OCI-LY1 (cell line): ENCODE measurements at regions not wholly inside any gene's neighbourhood (a gene's known extent, or its start where the extent isn't known, plus 50 kb on each side); places are given as distances from the start of the nearest gene placed in this dataset.

Experiments used
- EZH2 ChIP-seq: fragments of 200-600 bp; sonication (generic), shearing (Covaris generic); IDR thresholded peaks from 2 replicates; pipeline ENCODE4 v1.8.0; 2017; ENCODE audit warnings: borderline replicate concordance, mixed run types, mild to moderate bottlenecking, antibody characterized with exemption, low read length, moderate library complexity, mixed read lengths
- TF ChIP-seq, protein P1 (sequence below): fragments of 200-600 bp; sonication (generic), shearing (Covaris generic); IDR thresholded peaks from 2 replicates; pipeline ENCODE4 v1.5.1; 2017; ENCODE audit warnings: mild to moderate bottlenecking, antibody characterized with exemption, low read length, moderate library complexity, mixed read lengths

DNA sequence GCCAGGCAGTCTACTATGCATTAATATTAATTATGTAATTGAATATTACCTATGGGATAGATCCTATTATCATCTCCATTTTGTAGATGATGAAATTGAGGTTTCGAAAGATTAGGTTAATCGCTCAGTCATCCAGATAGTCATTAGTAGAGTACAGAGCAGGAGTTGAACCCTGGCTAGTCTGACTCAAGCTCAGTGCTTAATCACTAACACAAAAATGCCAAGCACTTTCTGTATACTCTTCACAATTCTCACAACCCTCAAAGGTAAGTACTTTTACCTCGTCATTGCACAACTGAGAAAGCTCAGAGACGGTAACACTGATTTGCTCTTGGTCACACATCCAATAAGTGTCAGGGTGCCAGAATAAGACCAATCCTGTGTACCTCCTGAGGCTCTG is 280.2 kb upstream of the PLXNA2 start:
- TF ChIP-seq, protein P1, sequence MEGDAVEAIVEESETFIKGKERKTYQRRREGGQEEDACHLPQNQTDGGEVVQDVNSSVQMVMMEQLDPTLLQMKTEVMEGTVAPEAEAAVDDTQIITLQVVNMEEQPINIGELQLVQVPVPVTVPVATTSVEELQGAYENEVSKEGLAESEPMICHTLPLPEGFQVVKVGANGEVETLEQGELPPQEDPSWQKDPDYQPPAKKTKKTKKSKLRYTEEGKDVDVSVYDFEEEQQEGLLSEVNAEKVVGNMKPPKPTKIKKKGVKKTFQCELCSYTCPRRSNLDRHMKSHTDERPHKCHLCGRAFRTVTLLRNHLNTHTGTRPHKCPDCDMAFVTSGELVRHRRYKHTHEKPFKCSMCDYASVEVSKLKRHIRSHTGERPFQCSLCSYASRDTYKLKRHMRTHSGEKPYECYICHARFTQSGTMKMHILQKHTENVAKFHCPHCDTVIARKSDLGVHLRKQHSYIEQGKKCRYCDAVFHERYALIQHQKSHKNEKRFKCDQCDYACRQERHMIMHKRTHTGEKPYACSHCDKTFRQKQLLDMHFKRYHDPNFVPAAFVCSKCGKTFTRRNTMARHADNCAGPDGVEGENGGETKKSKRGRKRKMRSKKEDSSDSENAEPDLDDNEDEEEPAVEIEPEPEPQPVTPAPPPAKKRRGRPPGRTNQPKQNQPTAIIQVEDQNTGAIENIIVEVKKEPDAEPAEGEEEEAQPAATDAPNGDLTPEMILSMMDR, result no peak
- no peak for TF ChIP-seq EZH2
